H1 (cell line): ENCODE measurements at regions not wholly inside any gene's neighbourhood (a gene's known extent, or its start where the extent isn't known, plus 50 kb on each side); places are given as distances from the start of the nearest gene placed in this dataset.

ENCODE experiments used
- BACH1 ChIP-seq: IDR thresholded peaks from 2 replicates; pipeline ENCODE4 v1.6.1; 2012; ENCODE audit warnings: low read length, improper control_type of control experiment
- CBX8 ChIP-seq: fragments of 300-800, 300-1000 bp; sonication (generic); IDR thresholded peaks from 2 replicates; pipeline ENCODE4 v1.7.1; 2016; ENCODE audit warnings: low read depth, low read length, borderline replicate concordance
- CEBPB ChIP-seq: IDR thresholded peaks from 2 replicates; pipeline ENCODE4 v1.6.1; 2012; ENCODE audit warnings: low read depth, low read length
- EZH2 ChIP-seq: fragments of 200-600 bp; sonication (generic); IDR thresholded peaks from 2 replicates; pipeline ENCODE4 v1.7.1; 2012; ENCODE audit warnings: low read depth, mild to moderate bottlenecking, moderate library complexity, low read length, inconsistent platforms; ENCODE audit not compliant: severe bottlenecking
- POLR2AphosphoS5 ChIP-seq: IDR thresholded peaks from 2 replicates; pipeline ENCODE4 v1.6.1; 2011; ENCODE audit warnings: low read depth, low read length
- RNF2 ChIP-seq: fragments of 200-900, 300-1000 bp; sonication (generic); IDR thresholded peaks from 2 replicates; pipeline ENCODE4 v1.7.1; 2016; ENCODE audit warnings: borderline replicate concordance, low read depth, mild to moderate bottlenecking, antibody characterized with exemption, low read length; ENCODE audit not compliant: poor library complexity, severe bottlenecking; ENCODE audit errors: missing control alignments
- SP1 ChIP-seq: IDR thresholded peaks from 2 replicates; pipeline ENCODE4 v1.6.1; 2011; ENCODE audit warnings: low read depth, low read length
- ZNF274 ChIP-seq: IDR thresholded peaks from 2 replicates; pipeline ENCODE4 v1.7.0; 2012; ENCODE audit warnings: low read length, borderline replicate concordance; ENCODE audit errors: extremely low read depth
- TF ChIP-seq, protein P1 (sequence below), 3 experiments: IDR thresholded peaks; 1 replicate in 2 of 3; 2 replicates in 1 of 3; pipeline versions ENCODE4 v1.5.1 to v1.6.1; 2011; ENCODE audit warnings: low read length in 3 of 3, mild to moderate bottlenecking in 3 of 3, inconsistent platforms in 2 of 3, low read depth in 1 of 3, moderate library complexity in 1 of 3; ENCODE audit not compliant: insufficient read depth in 1 of 3; ENCODE audit errors: control extremely low read depth in 1 of 3

DNA sequence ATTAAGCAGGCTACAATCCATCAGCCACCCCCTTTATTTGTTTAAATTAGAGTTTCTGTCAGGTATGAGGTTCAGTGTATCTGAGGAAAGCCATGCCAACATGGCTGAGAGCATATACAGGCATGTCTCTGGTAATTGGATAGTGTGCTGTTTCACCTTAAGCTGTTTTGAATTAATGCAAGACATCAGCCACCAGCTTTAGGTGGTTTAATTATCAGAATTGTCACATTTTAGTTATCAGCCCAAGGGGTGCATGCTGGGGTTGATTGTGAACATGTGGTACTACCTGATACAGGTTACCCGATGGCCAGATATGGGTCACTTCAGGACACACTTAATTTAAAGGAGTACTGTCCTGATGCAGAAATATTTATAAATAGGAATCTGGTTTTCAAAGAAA lies 353.2 kb upstream of the TENM3 start:
- no peak for TF ChIP-seq CEBPB
- TF ChIP-seq EZH2, result no peak
- TF ChIP-seq CBX8, result no peak
- TF ChIP-seq, protein P1, sequence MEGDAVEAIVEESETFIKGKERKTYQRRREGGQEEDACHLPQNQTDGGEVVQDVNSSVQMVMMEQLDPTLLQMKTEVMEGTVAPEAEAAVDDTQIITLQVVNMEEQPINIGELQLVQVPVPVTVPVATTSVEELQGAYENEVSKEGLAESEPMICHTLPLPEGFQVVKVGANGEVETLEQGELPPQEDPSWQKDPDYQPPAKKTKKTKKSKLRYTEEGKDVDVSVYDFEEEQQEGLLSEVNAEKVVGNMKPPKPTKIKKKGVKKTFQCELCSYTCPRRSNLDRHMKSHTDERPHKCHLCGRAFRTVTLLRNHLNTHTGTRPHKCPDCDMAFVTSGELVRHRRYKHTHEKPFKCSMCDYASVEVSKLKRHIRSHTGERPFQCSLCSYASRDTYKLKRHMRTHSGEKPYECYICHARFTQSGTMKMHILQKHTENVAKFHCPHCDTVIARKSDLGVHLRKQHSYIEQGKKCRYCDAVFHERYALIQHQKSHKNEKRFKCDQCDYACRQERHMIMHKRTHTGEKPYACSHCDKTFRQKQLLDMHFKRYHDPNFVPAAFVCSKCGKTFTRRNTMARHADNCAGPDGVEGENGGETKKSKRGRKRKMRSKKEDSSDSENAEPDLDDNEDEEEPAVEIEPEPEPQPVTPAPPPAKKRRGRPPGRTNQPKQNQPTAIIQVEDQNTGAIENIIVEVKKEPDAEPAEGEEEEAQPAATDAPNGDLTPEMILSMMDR (IDR thresholded peaks at IDR 0.05; ENCODE audit: control extremely low read depth in 1 of 3, insufficient read depth in 1 of 3, low read depth in 1 of 3, low read length in 3 of 3), result no peak
- no peak for TF ChIP-seq ZNF274
- no peak for TF ChIP-seq SP1
- TF ChIP-seq RNF2, result no peak
- TF ChIP-seq POLR2AphosphoS5, result no peak
- TF ChIP-seq BACH1, result no peak
